ENCODE measurements at regions not wholly inside any gene's neighbourhood (a gene's known extent, or its start where the extent isn't known, plus 50 kb on each side); places are given as distances from the start of the nearest gene placed in this dataset.

- Mint-ChIP-seq H3K4me3 (no peak overlapping the region), H3K9me3 (no peaks in the 10 kb centered on the region; the same call in 2 of the 3 replicates), H3K36me3 (ENCODE audit: low read depth) (no peaks in the 10 kb centered on the region), H3K4me1 (peaks cover 14% of the 10 kb centered on the region), H3K27ac (no peak overlapping the region), H3K27me3 (ENCODE audit: insufficient read depth, low read depth, poor library complexity) (peaks cover 1% of the 10 kb centered on the region)
- H4K20me1 ChIP-seq (replicated peaks; ENCODE audit: insufficient read depth): no peaks in the 10 kb centered on the region
- H3K79me2 ChIP-seq (replicated peaks; ENCODE audit: insufficient read depth): no peaks in the 10 kb centered on the region
- no peaks in the 10 kb centered on the region for H3K9me2 ChIP-seq (ENCODE audit: insufficient read depth)
- no peaks in the 10 kb centered on the region for H3K36me3 ChIP-seq (ENCODE audit: insufficient read depth)
- TF ChIP-seq NANOG (IDR thresholded peaks at IDR 0.05; ENCODE audit: borderline replicate concordance) (no peak), ZNF462 (CRISPR knock-in tag; IDR thresholded peaks at IDR 0.05) (no peak), ZNF331 (CRISPR knock-in tag; IDR thresholded peaks at IDR 0.05; ENCODE audit: low read depth) (no peak), EZH2 (IDR thresholded peaks at IDR 0.05; ENCODE audit: low read depth, unreplicated experiment) (no peak), EZH2phosphoT487 (IDR thresholded peaks at IDR 0.05; ENCODE audit: unreplicated experiment) (no peak), CTCF (conservative IDR thresholded peaks at IDR 0.05; ENCODE audit: low read depth in 2 of 2) (no peak), POLR2AphosphoS5 (IDR thresholded peaks at IDR 0.05; ENCODE audit: low read depth) (no peak), ZNF114 (CRISPR knock-in tag; IDR thresholded peaks at IDR 0.05) (no peak), CREB1 (CRISPR knock-in tag; IDR thresholded peaks at IDR 0.05; ENCODE audit: low read depth) (no peak), STAT1 (IDR thresholded peaks at IDR 0.05; ENCODE audit: unreplicated experiment) (no peak)
- no peak overlapping the region for H2AFZ ChIP-seq
- H3K4me3 ChIP-seq: no peak overlapping the region
- H3K4me1 ChIP-seq (ENCODE audit: insufficient read depth): no peaks in the 10 kb centered on the region
- ATAC-seq (no peak), DNase-seq (ENCODE audit: low spot score) (no peak)
- H3K27ac ChIP-seq (ENCODE audit: low read depth): no peak overlapping the region
- no peaks in the 10 kb centered on the region for H3K27me3 ChIP-seq (ENCODE audit: insufficient read depth)
- H3F3A ChIP-seq (replicated peaks; ENCODE audit: low read depth): no peaks in the 10 kb centered on the region
- H3K4me2 ChIP-seq: no peak overlapping the region
Observed at GRCh38 chr16:55204069-55204468, 119.9 kb upstream of the IRX6 start.
